ENCODE measurements at regions not wholly inside any gene's neighbourhood (a gene's known extent, or its start where the extent isn't known, plus 50 kb on each side); places are given as distances from the start of the nearest gene placed in this dataset.

- TF ChIP-seq RXRA (IDR thresholded peaks at IDR 0.05) (no peak), CTCF (IDR thresholded peaks at IDR 0.05; ENCODE audit: low read depth, low read length, missing input control) (no peak), JUND (IDR thresholded peaks at IDR 0.05) (no peak), HNF4G (IDR thresholded peaks at IDR 0.05) (no peak), YY1 (IDR thresholded peaks at IDR 0.05) (no peak), GABPA (IDR thresholded peaks at IDR 0.05 in 1 of 2, conservative IDR thresholded peaks at IDR 0.05 in 1 of 2) (no peak), SP1 (IDR thresholded peaks at IDR 0.05) (no peak), TAF1 (conservative IDR thresholded peaks at IDR 0.05) (no peak), REST (IDR thresholded peaks at IDR 0.05) (no peak), RAD21 (IDR thresholded peaks at IDR 0.05) (no peak), ZBTB33 (IDR thresholded peaks at IDR 0.05) (no peak), HNF4A (conservative IDR thresholded peaks at IDR 0.05) (no peak), MAX (IDR thresholded peaks at IDR 0.05) (no peak)
These were observed 613.8 kb downstream of the DIPK2A start for GRCh38 chr3:144585408-144585807.
